ENCODE measurements at regions not wholly inside any gene's neighbourhood (a gene's known extent, or its start where the extent isn't known, plus 50 kb on each side); places are given as distances from the start of the nearest gene placed in this dataset.

DNA sequence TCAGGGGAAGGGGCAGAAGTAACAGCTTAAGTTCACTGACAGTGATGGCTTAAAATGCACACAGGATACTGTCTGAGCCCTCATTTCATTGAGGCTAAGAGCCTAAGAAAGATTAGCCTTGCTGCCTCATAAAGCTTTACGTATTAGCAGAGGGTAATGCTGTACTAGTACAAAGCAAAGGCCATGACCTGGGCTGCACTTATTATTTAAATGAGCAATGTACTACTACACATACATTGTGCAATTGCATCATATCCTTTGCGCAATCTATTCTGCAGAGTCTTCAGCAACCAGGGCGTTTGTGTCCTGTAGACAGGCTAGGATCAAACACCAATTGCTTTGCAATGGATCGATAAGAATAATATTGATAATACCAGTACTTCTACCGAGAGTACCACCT lies 221.8 kb downstream of the TPRG1 start:
- POLR2A ChIA-PET, result no interaction called here
- Histone ChIP-seq H3K4me1 (peaks cover 24% of the 10 kb centered on the region), H3K4me2 (peak overlapping the region; percentile 50), H3K9me3 (0 out of 3 replicates have a peak, but pooled peaks cover 4% of the 10 kb centered on the region), H3K4me3 (no peak overlapping the region), H3K27ac (peak overlapping the region; percentile 85 to 90)
- WGBS (ENCODE audit: missing lambda C conversion rate), result 53% methylated on average over 5 of the region's 5 CpGs
- DNase-seq (ENCODE audit: low read depth in 1 of 2, low spot score in 1 of 2) (peak; percentile 3 to 70), FAIRE-seq (no peak), ATAC-seq (peak; percentile 69 to 76; a peak in 5 of 6 replicates)
- TF ChIP-seq, protein P1, sequence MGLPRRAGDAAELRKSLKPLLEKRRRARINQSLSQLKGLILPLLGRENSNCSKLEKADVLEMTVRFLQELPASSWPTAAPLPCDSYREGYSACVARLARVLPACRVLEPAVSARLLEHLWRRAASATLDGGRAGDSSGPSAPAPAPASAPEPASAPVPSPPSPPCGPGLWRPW (IDR thresholded peaks at IDR 0.05), result peak; percentile 88
- TF ChIP-seq CEBPB (IDR thresholded peaks at IDR 0.05) (peak; percentile 96 to 99), POLR2A (IDR thresholded peaks at IDR 0.05; ENCODE audit: low read length) (no peak), FOSL2 (IDR thresholded peaks at IDR 0.05) (no peak), FOSL2 (CRISPR knock-in tag; IDR thresholded peaks at IDR 0.05) (0 out of 2 replicates have a peak, but pooled peaks have one; percentile 33), EP300 (IDR thresholded peaks at IDR 0.05) (no peak), FOSB (CRISPR knock-in tag; IDR thresholded peaks at IDR 0.05) (no peak), ESRRA (IDR thresholded peaks at IDR 0.05; ENCODE audit: borderline replicate concordance, low read length) (no peak), NFE2L2 (conservative IDR thresholded peaks at IDR 0.05; ENCODE audit: low read length) (no peak), HOXB5 (CRISPR knock-in tag; IDR thresholded peaks at IDR 0.05) (no peak), HOXB13 (CRISPR knock-in tag; IDR thresholded peaks at IDR 0.05; ENCODE audit: low read depth) (no peak)
- TF ChIP-seq, protein P2, sequence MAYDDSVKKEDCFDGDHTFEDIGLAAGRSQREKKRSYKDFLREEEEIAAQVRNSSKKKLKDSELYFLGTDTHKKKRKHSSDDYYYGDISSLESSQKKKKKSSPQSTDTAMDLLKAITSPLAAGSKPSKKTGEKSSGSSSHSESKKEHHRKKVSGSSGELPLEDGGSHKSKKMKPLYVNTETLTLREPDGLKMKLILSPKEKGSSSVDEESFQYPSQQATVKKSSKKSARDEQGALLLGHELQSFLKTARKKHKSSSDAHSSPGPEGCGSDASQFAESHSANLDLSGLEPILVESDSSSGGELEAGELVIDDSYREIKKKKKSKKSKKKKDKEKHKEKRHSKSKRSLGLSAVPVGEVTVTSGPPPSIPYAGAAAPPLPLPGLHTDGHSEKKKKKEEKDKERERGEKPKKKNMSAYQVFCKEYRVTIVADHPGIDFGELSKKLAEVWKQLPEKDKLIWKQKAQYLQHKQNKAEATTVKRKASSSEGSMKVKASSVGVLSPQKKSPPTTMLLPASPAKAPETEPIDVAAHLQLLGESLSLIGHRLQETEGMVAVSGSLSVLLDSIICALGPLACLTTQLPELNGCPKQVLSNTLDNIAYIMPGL (CRISPR knock-in tag; IDR thresholded peaks at IDR 0.05; ENCODE audit: borderline replicate concordance), result no peak
- CTCF ChIA-PET, result interaction anchor here (0.7 to 1.2 kb wide), 2 partner anchors 15 to 188 kb away, joined by 3 read pairs; no protein-coding TSS in a partner anchor

DNA sequence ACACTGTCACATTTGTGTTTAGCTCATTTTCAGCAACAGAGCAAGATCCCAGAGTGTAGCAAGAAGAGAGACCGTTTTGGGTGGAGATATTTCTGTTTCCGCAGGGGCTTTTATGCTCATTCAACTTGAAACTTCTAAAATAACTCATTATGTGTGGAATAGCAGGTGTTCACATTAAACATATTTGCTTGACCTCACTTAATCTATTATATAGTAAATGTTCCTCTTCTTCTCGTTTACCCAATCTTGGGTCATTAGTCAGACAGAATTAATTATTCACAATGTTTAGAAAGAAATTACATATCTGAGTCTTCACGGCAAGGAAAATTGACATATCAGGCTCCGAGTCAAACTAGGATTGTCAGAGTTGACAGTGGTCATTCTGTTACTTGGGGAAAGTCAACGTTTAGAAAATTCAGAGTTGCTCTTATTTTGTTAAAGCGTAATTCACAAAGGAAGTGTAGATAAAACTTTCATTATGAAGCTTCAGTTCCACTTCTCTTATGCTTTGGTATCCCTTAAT lies 222.9 kb downstream of the TPRG1 start:
- Histone ChIP-seq H3K9me3 (0 out of 3 replicates have a peak, but pooled peaks cover 4% of the 10 kb centered on the region), H3K4me1 (peaks cover 24% of the 10 kb centered on the region), H3K4me3 (no peak overlapping the region), H3K4me2 (no peak overlapping the region), H3K27ac (peak overlapping the region; percentile 77 to 85)
- WGBS (ENCODE audit: missing lambda C conversion rate), result 87% methylated on average over 7 of the region's 7 CpGs
- TF ChIP-seq FOXS1 (CRISPR knock-in tag; IDR thresholded peaks at IDR 0.05), result no peak
- no peak for TF ChIP-seq CHD2 (IDR thresholded peaks at IDR 0.05; ENCODE audit: low read length, partially characterized antibody)
- TF ChIP-seq, protein P3, sequence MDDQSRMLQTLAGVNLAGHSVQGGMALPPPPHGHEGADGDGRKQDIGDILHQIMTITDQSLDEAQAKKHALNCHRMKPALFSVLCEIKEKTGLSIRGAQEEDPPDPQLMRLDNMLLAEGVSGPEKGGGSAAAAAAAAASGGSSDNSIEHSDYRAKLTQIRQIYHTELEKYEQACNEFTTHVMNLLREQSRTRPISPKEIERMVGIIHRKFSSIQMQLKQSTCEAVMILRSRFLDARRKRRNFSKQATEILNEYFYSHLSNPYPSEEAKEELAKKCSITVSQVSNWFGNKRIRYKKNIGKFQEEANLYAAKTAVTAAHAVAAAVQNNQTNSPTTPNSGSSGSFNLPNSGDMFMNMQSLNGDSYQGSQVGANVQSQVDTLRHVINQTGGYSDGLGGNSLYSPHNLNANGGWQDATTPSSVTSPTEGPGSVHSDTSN (IDR thresholded peaks at IDR 0.05), result no peak
- no peak for FAIRE-seq
- no peak for ATAC-seq
- no peak for DNase-seq (ENCODE audit: low read depth in 1 of 2, low spot score in 1 of 2)
- POLR2A ChIA-PET, result no interaction called here
- CTCF ChIA-PET, result no interaction called here

DNA sequence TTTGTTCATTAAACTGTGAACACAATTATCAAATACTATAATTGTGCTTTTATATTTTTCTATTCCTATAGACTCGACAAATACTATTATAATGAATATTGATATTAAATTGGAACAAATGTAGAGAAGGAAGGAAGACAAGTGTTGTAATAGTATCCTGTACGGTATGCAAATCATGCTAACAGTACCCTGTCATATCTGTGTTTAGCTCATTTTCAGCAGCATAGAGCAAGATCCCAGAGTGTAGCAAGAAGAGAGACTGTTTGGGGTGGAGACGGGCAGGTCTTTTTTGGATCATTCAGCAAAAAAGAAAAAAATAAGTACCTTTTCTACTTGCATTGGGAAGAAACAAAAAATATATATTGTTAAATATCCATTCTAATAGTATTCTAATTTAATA lies 224.1 kb downstream of the TPRG1 start:
- FAIRE-seq (no peak), DNase-seq (ENCODE audit: low read depth in 1 of 2, low spot score in 1 of 2) (no peak), ATAC-seq (no peak)
- ChIA-PET POLR2A (no interaction called here), CTCF (no interaction called here)
- Histone ChIP-seq H3K9me3 (0 out of 3 replicates have a peak, but pooled peaks cover under 1% of the 10 kb centered on the region), H3K4me1 (peaks cover 24% of the 10 kb centered on the region), H3K4me3 (no peak overlapping the region), H3K4me2 (no peak overlapping the region), H3K27ac (peak overlapping the region in 1 of 2 experiments; percentile 85; a peak in 1 of 6 replicates)
- 87% methylated on average over 3 of the region's 3 CpGs for WGBS (ENCODE audit: missing lambda C conversion rate)
- no peak for TF ChIP-seq EHF (CRISPR knock-in tag; IDR thresholded peaks at IDR 0.05)
- TF ChIP-seq, protein P3 (IDR thresholded peaks at IDR 0.05), result no peak
- TF ChIP-seq CBX2 (IDR thresholded peaks at IDR 0.05; ENCODE audit: borderline replicate concordance, low read depth), result no peak
- TF ChIP-seq, protein P4, sequence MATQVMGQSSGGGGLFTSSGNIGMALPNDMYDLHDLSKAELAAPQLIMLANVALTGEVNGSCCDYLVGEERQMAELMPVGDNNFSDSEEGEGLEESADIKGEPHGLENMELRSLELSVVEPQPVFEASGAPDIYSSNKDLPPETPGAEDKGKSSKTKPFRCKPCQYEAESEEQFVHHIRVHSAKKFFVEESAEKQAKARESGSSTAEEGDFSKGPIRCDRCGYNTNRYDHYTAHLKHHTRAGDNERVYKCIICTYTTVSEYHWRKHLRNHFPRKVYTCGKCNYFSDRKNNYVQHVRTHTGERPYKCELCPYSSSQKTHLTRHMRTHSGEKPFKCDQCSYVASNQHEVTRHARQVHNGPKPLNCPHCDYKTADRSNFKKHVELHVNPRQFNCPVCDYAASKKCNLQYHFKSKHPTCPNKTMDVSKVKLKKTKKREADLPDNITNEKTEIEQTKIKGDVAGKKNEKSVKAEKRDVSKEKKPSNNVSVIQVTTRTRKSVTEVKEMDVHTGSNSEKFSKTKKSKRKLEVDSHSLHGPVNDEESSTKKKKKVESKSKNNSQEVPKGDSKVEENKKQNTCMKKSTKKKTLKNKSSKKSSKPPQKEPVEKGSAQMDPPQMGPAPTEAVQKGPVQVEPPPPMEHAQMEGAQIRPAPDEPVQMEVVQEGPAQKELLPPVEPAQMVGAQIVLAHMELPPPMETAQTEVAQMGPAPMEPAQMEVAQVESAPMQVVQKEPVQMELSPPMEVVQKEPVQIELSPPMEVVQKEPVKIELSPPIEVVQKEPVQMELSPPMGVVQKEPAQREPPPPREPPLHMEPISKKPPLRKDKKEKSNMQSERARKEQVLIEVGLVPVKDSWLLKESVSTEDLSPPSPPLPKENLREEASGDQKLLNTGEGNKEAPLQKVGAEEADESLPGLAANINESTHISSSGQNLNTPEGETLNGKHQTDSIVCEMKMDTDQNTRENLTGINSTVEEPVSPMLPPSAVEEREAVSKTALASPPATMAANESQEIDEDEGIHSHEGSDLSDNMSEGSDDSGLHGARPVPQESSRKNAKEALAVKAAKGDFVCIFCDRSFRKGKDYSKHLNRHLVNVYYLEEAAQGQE (IDR thresholded peaks at IDR 0.05), result no peak
- no peak for TF ChIP-seq EHMT2 (IDR thresholded peaks at IDR 0.05; ENCODE audit: low read depth)
- no peak for TF ChIP-seq ZNF302 (CRISPR knock-in tag; IDR thresholded peaks at IDR 0.05)
- TF ChIP-seq NFE2L2 (conservative IDR thresholded peaks at IDR 0.05; ENCODE audit: low read length), result no peak
- TF ChIP-seq MYC (IDR thresholded peaks at IDR 0.05; ENCODE audit: borderline replicate concordance, low read length), result no peak
- TF ChIP-seq, protein P5, sequence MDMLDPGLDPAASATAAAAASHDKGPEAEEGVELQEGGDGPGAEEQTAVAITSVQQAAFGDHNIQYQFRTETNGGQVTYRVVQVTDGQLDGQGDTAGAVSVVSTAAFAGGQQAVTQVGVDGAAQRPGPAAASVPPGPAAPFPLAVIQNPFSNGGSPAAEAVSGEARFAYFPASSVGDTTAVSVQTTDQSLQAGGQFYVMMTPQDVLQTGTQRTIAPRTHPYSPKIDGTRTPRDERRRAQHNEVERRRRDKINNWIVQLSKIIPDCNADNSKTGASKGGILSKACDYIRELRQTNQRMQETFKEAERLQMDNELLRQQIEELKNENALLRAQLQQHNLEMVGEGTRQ (IDR thresholded peaks at IDR 0.05), result no peak
- TF ChIP-seq RCOR1 (IDR thresholded peaks at IDR 0.05; ENCODE audit: low read depth, low read length), result no peak
- TF ChIP-seq, protein P6, sequence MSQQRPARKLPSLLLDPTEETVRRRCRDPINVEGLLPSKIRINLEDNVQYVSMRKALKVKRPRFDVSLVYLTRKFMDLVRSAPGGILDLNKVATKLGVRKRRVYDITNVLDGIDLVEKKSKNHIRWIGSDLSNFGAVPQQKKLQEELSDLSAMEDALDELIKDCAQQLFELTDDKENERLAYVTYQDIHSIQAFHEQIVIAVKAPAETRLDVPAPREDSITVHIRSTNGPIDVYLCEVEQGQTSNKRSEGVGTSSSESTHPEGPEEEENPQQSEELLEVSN (IDR thresholded peaks at IDR 0.05; ENCODE audit: borderline replicate concordance, low read depth), result no peak

Data from A549 (cell line).